Stimulated activated naive CD8-positive, alpha-beta T cell treated with anti-CD3 and anti-CD28 coated beads, Interleukin-15, Interleukin-2, amounts not matched to agents 100 ng/mL and 50 ng/mL, for 24 hours (primary cell): ENCODE measurements at regions not wholly inside any gene's neighbourhood (a gene's known extent, or its start where the extent isn't known, plus 50 kb on each side); places are given as distances from the start of the nearest gene placed in this dataset.

Experiments
- H3K27ac Mint-ChIP-seq: one replicate; pipeline ENCODE4 v1.8.0; 2021; ENCODE audit warnings: mild to moderate bottlenecking, mixed read lengths
- H3K27me3 Mint-ChIP-seq: one replicate; pipeline ENCODE4 v1.8.0; 2021; ENCODE audit warnings: mixed read lengths
- H3K36me3 Mint-ChIP-seq: one replicate; pipeline ENCODE4 v1.8.0; 2021; ENCODE audit warnings: low read depth, mixed read lengths
- H3K4me1 Mint-ChIP-seq: one replicate; pipeline ENCODE4 v1.8.0; 2021; ENCODE audit warnings: low read depth, mixed read lengths
- H3K4me3 Mint-ChIP-seq: one replicate; pipeline ENCODE4 v1.8.0; 2021; ENCODE audit warnings: mild to moderate bottlenecking, mixed read lengths
- H3K9me3 Mint-ChIP-seq: one replicate; pipeline ENCODE4 v1.8.0; 2021; ENCODE audit warnings: mixed read lengths

GRCh38 chr3:128569756-128570155 is 76.8 kb upstream of the GATA2 start:
- no peak overlapping the region for H3K27ac Mint-ChIP-seq

GRCh38 chr3:128568602-128569490 is 75.8 kb upstream of the GATA2 start:
- Mint-ChIP-seq H3K4me3 (no peak overlapping the region), H3K4me1 (peaks cover 17% of the 10 kb centered on the region), H3K36me3 (no peaks in the 10 kb centered on the region), H3K27ac (no peak overlapping the region), H3K27me3 (peaks cover 20% of the 10 kb centered on the region), H3K9me3 (no peaks in the 10 kb centered on the region)

More at GRCh38 chr3:128569756-128570155, 76.8 kb upstream of the GATA2 start:
- peaks cover 20% of the 10 kb centered on the region for H3K4me1 Mint-ChIP-seq
- no peak overlapping the region for H3K4me3 Mint-ChIP-seq
- no peaks in the 10 kb centered on the region for H3K9me3 Mint-ChIP-seq
- peaks cover 28% of the 10 kb centered on the region for H3K27me3 Mint-ChIP-seq
- no peaks in the 10 kb centered on the region for H3K36me3 Mint-ChIP-seq

- Mint-ChIP-seq H3K36me3 (no peaks in the 10 kb centered on the region), H3K9me3 (no peaks in the 10 kb centered on the region), H3K4me3 (no peak overlapping the region), H3K4me1 (peaks cover 7% of the 10 kb centered on the region), H3K27me3 (peaks cover 21% of the 10 kb centered on the region), H3K27ac (no peak overlapping the region)
These were observed 74.8 kb upstream of the GATA2 start for GRCh38 chr3:128567705-128568356.

GRCh38 chr3:128567141-128567540 is 74.1 kb upstream of the GATA2 start:
- Mint-ChIP-seq H3K27me3 (peaks cover 24% of the 10 kb centered on the region), H3K9me3 (no peaks in the 10 kb centered on the region), H3K27ac (no peak overlapping the region), H3K36me3 (no peaks in the 10 kb centered on the region), H3K4me3 (no peak overlapping the region), H3K4me1 (peaks cover under 1% of the 10 kb centered on the region)

GRCh38 chr3:128563439-128563838 is 70.4 kb upstream of the GATA2 start:
- no peaks in the 10 kb centered on the region for H3K36me3 Mint-ChIP-seq
- no peak overlapping the region for H3K4me3 Mint-ChIP-seq
- H3K27ac Mint-ChIP-seq, result no peak overlapping the region
- H3K4me1 Mint-ChIP-seq, result no peaks in the 10 kb centered on the region
- peaks cover 28% of the 10 kb centered on the region for H3K27me3 Mint-ChIP-seq
- no peaks in the 10 kb centered on the region for H3K9me3 Mint-ChIP-seq

GRCh38 chr3:128561504-128561903 is 68.5 kb upstream of the GATA2 start:
- H3K9me3 Mint-ChIP-seq, result no peaks in the 10 kb centered on the region
- no peak overlapping the region for H3K27ac Mint-ChIP-seq
- H3K4me3 Mint-ChIP-seq, result no peak overlapping the region
- no peaks in the 10 kb centered on the region for H3K4me1 Mint-ChIP-seq
- H3K36me3 Mint-ChIP-seq, result no peaks in the 10 kb centered on the region
- H3K27me3 Mint-ChIP-seq, result peaks cover 38% of the 10 kb centered on the region

- Mint-ChIP-seq H3K36me3 (no peaks in the 10 kb centered on the region), H3K27ac (no peak overlapping the region), H3K4me1 (no peaks in the 10 kb centered on the region), H3K9me3 (no peaks in the 10 kb centered on the region), H3K4me3 (no peak overlapping the region), H3K27me3 (peaks cover 43% of the 10 kb centered on the region)
These were observed 67.8 kb upstream of the GATA2 start for GRCh38 chr3:128560768-128561167.

- Mint-ChIP-seq H3K4me1 (no peaks in the 10 kb centered on the region), H3K27me3 (peaks cover 41% of the 10 kb centered on the region), H3K9me3 (no peaks in the 10 kb centered on the region), H3K27ac (no peak overlapping the region), H3K36me3 (no peaks in the 10 kb centered on the region), H3K4me3 (no peak overlapping the region)
These were observed 66.7 kb upstream of the GATA2 start for GRCh38 chr3:128559486-128560225.

- Mint-ChIP-seq H3K4me3 (no peak overlapping the region), H3K4me1 (peaks cover 4% of the 10 kb centered on the region), H3K27ac (no peak overlapping the region), H3K27me3 (peaks cover 54% of the 10 kb centered on the region), H3K9me3 (no peaks in the 10 kb centered on the region), H3K36me3 (no peaks in the 10 kb centered on the region)
These were observed 64.7 kb upstream of the GATA2 start for GRCh38 chr3:128557531-128558280.

GRCh38 chr3:128556907-128557306 is 63.9 kb upstream of the GATA2 start:
- Mint-ChIP-seq H3K4me3 (no peak overlapping the region), H3K4me1 (peaks cover 4% of the 10 kb centered on the region), H3K9me3 (no peaks in the 10 kb centered on the region), H3K27me3 (peaks cover 56% of the 10 kb centered on the region), H3K27ac (no peak overlapping the region), H3K36me3 (no peaks in the 10 kb centered on the region)

GRCh38 chr3:128556384-128556783 is 63.4 kb upstream of the GATA2 start:
- Mint-ChIP-seq H3K27me3 (peaks cover 56% of the 10 kb centered on the region), H3K9me3 (no peaks in the 10 kb centered on the region), H3K27ac (no peak overlapping the region), H3K4me1 (peaks cover 4% of the 10 kb centered on the region), H3K4me3 (no peak overlapping the region), H3K36me3 (no peaks in the 10 kb centered on the region)

- no peaks in the 10 kb centered on the region for H3K9me3 Mint-ChIP-seq
- H3K27ac Mint-ChIP-seq, result no peak overlapping the region
- no peak overlapping the region for H3K4me3 Mint-ChIP-seq
- H3K27me3 Mint-ChIP-seq, result peaks cover 55% of the 10 kb centered on the region
- H3K4me1 Mint-ChIP-seq, result peaks cover 4% of the 10 kb centered on the region
- H3K36me3 Mint-ChIP-seq, result no peaks in the 10 kb centered on the region
These were observed 62.8 kb upstream of the GATA2 start for GRCh38 chr3:128555841-128556240.

GRCh38 chr3:128555098-128555825 is 62.3 kb upstream of the GATA2 start:
- Mint-ChIP-seq H3K27me3 (peaks cover 59% of the 10 kb centered on the region), H3K4me1 (peaks cover 4% of the 10 kb centered on the region), H3K9me3 (no peaks in the 10 kb centered on the region), H3K4me3 (no peak overlapping the region), H3K27ac (no peak overlapping the region), H3K36me3 (no peaks in the 10 kb centered on the region)
